Activated T-cell treated with anti-CD3 and anti-CD28 coated beads, Interleukin-2, amount 50 U/mL, for 1 hour (primary cell): ENCODE measurements at regions not wholly inside any gene's neighbourhood (a gene's known extent, or its start where the extent isn't known, plus 50 kb on each side); places are given as distances from the start of the nearest gene placed in this dataset.
A peak's percentile ranks its signal among the peaks of the same experiment; 100 is the strongest.

Experiments used
- DNase-seq: peaks from one replicate; pipeline ENCODE4 v3.0.0-alpha.2; 2020

- DNase-seq = no peak
Measured at GRCh38 chr14:105836160-105836559, 309.8 kb downstream of the TMEM121 start.

GRCh38 chr14:105836730-105837129 lies 310.3 kb downstream of the TMEM121 start:
- DNase-seq = no peak

GRCh38 chr14:105837349-105838063 lies 311.1 kb downstream of the TMEM121 start:
- no peak for DNase-seq

GRCh38 chr14:105838107-105838506 lies 311.7 kb downstream of the TMEM121 start:
- no peak for DNase-seq

GRCh38 chr14:105838591-105839424 lies 312.4 kb downstream of the TMEM121 start:
- no peak for DNase-seq

GRCh38 chr14:105839425-105840265 lies 313.3 kb downstream of the TMEM121 start:
- no peak for DNase-seq

- peak; percentile 12 for DNase-seq
Measured at GRCh38 chr14:105840266-105841021, 314.1 kb downstream of the TMEM121 start.

- no peak for DNase-seq
Measured at GRCh38 chr14:105841022-105842009, 314.9 kb downstream of the TMEM121 start.

GRCh38 chr14:105842105-105842504 lies 315.7 kb downstream of the TMEM121 start:
- DNase-seq = no peak

GRCh38 chr14:105843444-105844046 lies 317.2 kb downstream of the TMEM121 start:
- DNase-seq = no peak

- DNase-seq = no peak
Measured at GRCh38 chr14:105844047-105844630, 317.8 kb downstream of the TMEM121 start.

- DNase-seq = no peak
Measured at GRCh38 chr14:105844810-105845724, 318.7 kb downstream of the TMEM121 start.

GRCh38 chr14:105845725-105846309 lies 319.4 kb downstream of the TMEM121 start:
- peak; percentile 11 for DNase-seq

- DNase-seq = peak; percentile 11
Measured at GRCh38 chr14:105846312-105846711, 319.9 kb downstream of the TMEM121 start.

GRCh38 chr14:105847400-105847799 lies 321.0 kb downstream of the TMEM121 start:
- no peak for DNase-seq

GRCh38 chr14:105848570-105848969 lies 322.2 kb downstream of the TMEM121 start:
- no peak for DNase-seq

- peak; percentile 13 for DNase-seq
Measured at GRCh38 chr14:105849933-105850626, 323.7 kb downstream of the TMEM121 start.
